HG02678 (cell line): ENCODE measurements at regions not wholly inside any gene's neighbourhood (a gene's known extent, or its start where the extent isn't known, plus 50 kb on each side); places are given as distances from the start of the nearest gene placed in this dataset.

ENCODE experiments used
- ATAC-seq: cut with Tn5 transposase; IDR thresholded peaks from one replicate; pipeline ENCODE4 v1.9.1; 2021; ENCODE audit warnings: mild to moderate bottlenecking, moderate library complexity; ENCODE audit not compliant: unreplicated experiment

DNA sequence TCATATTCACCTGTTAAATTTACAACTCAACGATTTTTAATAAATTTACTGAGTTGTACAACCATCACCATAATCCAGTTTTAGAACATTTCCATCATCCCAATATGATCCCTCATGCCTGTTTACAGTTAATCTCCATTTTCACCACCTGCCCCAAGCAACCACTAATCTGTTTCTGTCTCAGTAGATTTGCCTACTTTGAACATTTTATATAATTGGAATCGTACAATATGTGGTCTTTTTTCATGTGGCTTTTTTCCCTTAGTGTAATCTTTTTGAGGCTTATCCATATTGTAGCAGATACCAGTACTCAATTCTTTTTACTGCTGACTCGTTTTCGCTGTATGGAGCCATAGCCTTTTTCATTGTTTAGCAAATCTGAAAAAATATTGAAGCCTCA, 123.3 kb upstream of the STT3B start:
- ATAC-seq: no peak

DNA sequence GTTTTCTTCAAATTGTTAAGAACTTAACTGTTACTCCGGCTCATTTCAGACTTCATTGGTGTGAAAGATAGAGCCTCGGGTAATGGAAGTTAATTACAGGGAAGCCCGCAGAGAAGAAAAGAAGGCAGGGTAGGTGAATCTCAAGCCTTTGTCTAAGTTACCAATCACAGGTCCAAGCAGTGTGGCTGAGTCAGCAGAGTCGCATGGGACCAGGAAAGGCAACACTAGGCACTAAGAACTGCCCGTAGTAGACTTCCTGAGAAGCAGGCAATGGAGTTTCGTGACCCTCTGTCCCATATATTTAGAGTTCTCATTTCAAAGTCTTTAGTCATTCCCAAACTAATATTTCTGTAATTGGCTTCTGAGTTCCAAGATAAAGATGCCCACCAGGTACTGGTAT, 122.9 kb upstream of the STT3B start:
- no peak for ATAC-seq

DNA sequence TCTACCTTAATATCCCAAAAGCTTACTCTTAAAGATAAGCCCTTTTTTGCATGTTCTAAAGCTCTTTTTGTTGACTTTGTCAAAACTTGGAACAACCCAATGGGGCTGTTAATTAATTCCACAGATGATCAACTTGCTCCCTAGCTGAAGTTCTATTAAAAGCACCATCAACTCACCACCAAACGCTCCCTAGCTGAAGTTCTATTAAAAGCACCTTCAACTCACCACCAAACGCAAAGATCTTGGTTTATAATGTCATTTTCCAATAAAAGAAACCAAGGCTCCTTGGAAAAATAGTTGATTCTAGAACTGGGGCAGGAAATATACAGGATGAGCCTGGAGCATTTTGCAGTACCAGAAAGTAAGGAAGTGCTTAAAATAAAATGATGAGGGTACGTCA, 122.3 kb upstream of the STT3B start:
- ATAC-seq: no peak

DNA sequence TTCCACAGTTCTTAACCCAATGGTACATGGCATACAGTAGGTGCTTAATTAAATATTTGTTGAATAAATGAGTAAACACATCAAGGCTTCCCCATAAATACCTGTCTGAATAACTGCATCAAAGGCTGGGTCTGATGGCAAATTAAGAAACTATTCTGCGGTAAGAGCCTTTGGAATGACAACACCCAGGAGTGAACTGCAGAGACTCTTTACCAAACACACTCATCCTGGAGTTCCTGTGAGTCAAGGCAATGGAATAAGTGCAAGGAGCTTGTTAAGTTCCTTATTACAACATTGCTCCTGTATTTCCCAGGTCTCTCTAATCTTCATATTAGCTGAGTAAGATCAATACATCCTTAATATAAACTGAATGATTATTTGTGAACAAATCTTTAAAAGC, 119.9 kb upstream of the STT3B start:
- ATAC-seq: no peak

DNA sequence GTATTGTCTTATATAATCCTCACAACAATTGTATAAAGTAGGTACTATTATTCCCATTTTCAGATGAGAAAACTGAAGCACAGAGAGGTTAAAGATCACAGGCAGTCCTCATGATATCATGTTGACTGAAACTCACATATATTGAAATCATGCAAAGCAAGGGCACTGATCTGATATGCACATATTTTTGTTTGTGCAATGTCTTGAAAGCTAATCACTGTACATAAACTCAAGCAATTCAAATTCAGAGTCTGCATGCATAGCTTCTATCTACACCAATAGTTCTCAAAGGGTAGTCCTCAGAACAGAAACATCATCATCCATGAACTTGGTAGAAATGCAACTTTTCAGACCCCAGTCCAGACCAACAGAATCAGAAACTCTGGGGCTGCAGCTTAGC, 119.2 kb upstream of the STT3B start:
- ATAC-seq: no peak

DNA sequence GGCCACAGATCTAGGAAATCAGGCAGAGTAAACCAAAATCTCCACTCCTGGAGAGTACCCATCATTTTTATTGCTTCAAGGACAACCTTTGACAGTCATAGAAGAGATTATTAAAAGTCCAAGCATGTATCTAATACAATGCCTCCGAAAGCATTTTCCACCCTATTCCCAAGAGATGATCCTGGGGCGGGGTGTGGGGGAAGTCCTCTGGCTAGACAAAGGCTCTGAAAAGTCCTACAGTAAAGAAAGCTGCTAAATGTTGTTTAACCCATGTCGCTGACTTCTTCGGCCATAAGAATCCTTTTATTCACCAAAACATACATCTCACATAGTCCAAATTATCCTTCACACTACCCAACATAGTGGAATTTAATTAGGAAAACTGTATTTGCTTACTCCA, 115.7 kb upstream of the STT3B start:
- ATAC-seq: no peak

DNA sequence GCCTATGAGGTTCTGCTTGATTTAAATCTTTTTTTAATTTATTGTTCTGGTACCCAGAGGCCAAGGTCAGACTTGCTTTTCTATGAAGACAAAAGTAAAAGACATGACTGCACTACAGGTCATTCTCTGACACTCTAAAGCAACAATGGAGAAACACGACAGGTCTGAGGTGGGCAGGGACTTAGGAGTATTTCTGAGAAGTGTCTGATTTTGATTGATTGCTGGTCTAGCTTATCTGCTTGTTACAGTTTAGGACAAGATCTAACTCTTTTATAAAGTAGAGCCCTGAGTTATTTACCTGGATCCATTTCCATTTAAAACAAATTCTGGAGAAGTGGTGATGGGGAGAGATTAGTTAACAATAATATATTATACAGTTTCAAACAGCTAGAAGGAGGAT, 115.2 kb upstream of the STT3B start:
- ATAC-seq: no peak

DNA sequence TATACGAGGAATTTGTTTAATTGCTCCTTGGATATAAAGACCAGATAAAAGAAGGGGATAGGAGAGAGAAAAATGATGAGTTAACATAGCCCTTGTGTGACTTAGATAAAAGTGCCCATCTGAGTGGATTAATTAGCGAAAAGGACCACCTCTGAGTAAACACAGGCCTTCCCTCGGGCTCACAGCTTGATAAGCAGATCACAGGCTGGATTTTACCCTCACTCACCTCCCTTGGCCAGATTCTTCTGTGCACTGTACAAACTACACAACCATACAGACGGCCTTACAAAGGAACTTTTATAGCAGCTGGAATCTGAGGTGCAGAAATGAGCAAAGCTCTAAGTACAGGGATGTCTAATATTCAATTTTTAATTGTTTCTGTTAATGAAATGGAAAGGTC, 112.4 kb upstream of the STT3B start:
- no peak for ATAC-seq

DNA sequence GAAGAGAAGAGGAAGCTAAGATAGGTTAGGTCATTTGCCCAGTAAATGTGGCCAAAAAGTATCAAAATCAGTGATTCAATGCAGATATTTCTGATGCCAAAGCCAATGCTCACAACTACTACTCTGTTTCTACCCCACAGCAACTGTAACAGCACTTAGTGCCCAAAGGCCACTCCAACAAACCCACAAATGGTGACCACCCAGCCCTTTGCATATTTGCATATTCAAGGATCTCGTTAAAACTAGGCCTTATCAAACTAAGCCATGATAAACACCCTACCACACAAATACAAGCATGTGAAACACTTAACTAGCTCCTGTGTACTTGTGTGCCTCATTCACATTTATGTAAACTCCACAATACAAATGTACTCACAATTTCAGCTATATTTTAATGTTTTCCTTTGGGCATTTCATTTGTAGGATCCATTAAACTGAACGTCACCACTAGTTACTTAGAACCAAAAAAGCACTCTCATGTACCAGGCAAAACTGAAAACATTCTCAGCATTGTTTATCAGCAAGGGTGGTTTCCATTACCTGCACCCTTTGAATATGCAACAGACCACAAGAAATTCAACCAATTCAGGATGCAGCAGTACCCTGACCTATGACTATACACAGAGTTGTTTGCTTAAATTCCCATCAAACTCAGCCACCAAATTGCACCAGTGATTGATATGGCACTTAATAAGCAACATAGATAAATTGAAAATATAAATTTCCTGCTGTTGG, 111.2 kb upstream of the STT3B start:
- ATAC-seq: peak; percentile 60

DNA sequence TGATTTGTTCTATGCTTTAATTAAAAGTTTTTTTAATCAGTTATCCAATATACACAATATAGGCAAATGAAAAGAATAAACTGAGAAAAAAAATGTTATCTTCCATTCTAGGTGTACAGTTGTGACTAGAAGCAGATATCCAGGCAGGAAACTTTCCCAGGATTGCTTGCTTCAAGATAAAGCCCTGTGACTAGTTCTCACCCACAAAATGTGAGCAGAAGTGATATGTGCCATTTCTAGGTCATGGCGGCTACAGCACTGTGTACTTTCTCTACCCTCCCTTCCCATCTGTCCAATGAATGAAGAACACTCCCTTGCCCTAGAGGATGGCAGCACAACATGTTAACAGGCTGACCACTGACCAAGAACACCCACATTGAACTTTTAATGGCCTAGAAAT, 110.5 kb upstream of the STT3B start:
- no peak for ATAC-seq

DNA sequence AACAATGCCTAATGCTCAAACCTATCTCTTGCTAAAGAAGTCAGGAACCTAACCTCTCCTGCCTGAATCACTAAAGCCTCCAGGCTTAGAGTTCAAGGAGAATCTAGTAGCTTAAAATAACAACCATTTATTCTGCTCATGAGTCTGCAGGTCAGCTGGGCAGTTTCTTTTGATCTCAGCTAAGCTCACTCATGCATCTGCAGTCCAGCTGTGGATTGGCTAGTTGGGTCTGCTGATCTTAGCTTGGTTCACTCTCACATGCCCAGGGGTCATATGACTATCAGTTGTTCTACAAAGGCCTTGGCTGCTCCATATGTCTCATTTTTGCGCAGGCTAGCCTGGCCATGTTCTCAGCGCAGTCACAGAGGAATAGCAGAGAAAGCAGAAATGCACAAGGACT, 109.2 kb upstream of the STT3B start:
- ATAC-seq: no peak

DNA sequence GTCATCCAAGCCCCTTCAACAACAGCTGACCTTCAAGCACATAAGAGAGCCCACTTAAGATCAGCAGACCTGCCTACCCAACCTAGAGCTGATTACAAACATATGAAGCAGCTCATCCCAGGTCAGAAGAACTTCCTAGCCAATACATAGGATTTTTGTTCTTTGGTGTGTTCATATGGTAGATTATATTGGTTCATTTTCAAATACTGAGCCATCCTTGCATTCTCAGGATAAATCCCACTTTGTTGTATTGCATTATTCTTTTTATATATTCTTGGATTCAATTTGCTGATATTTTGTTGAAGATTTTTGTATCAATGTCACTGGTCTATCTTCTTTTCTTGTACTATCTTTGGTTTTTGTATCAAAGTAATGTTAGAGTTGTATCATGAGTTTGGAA, 107.3 kb upstream of the STT3B start:
- no peak for ATAC-seq

DNA sequence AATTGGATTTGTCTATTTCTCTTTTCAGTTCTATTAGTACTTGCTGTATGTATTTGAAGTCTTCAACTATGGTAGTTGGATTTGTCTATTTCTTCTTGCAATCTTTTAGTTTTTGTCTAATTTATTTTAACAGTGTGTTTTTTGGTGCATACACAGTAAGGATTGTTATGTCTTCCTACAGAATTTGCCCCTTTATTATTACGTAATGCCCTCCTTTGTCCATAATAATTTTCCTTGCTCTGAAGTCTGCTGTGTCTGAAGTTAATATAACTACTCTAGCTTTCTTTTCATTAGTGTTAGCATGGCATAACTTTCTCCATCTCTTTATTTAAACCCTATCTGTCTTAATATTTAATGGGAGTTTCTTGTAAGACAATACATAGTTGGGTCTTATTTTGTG, 105.1 kb upstream of the STT3B start:
- no peak for ATAC-seq

DNA sequence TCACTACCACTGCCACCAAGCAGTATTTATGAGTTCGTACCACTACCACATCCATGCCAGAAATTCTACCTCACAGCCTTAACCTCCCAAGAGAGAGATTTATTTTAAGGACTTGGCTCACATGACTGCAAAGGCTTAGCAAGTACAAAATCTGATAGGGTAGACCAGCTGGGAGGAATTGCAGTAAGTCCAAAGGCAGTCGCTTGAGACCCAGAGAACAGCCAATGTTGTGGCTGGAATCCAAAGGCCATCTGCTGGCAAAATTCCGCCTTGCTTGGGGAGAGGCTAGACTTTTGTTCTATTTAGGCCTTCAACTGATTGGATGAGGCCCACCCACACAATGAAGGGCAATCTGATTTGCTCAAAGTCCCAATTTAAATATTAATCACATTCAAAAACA, 101.4 kb upstream of the STT3B start:
- ATAC-seq: no peak

DNA sequence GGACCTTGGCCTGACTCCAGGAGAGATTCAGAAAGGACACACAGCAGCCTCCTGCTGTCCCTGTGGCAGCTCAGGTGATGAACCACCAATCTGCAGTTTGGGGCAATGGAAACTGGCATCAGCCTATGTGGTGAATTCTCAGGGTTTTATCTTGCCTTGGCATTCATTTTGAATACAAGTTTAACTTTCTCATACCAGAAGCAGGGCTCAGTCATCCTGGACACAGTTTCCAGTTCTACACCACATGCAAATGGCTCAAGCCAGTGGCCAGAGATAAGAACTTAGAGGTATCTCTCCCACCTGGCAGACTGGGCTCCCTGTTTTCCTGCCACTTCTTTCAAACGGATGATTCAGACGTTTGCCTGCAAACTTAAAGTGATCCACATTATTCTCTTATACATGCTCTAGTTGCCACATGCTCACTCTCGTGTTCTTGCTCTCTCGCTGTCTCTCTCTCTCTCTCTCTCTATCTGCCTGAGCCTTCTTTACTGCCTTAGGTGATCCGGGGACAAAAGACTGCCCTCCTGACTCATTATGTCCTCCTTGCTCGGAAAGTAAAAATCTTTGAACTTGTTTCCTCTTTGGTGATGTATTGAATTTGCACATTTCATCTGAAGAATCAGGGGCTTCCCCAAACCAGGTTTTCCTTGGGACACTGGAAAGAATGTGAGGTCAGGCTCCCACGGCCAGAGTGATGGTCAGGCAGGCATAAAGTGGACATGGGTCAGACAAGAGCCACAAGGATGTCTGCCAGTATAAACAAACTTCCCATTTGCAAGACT, 99.6 kb upstream of the STT3B start:
- no peak for ATAC-seq

DNA sequence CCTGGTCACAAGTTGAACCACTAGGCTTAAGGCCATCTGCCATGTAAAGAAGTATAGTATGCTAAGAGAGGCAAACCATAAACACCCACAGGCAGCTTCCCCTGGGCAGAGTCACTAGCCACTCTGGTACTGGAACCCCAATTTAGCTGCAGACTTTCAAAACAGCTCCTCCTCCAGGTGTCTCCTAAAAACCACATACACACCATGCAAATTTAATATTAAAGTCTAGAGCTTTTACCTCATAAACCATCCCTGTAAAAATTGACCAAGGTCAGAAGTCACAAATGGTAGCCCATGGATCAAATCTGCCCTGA, 99.1 kb upstream of the STT3B start:
- no peak for ATAC-seq

DNA sequence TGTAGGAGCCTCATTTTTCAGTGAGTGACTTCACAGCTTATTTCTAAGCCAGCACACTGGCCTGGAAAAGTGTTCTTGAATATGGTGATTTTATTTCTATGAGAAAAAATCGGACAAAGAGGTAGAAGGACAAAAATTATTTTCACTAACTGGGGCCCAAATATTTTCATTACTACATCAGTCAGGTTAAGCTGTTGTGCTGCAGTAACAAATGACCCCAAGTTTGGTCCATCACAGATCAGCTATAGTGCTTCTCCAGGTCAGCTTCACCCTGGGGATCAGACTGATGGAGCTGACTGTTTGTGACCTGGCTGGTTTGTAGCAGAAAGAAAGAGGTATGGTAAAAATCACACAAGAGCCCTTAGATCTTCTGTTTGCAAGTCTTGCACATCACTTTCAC, 97.9 kb upstream of the STT3B start:
- no peak for ATAC-seq

DNA sequence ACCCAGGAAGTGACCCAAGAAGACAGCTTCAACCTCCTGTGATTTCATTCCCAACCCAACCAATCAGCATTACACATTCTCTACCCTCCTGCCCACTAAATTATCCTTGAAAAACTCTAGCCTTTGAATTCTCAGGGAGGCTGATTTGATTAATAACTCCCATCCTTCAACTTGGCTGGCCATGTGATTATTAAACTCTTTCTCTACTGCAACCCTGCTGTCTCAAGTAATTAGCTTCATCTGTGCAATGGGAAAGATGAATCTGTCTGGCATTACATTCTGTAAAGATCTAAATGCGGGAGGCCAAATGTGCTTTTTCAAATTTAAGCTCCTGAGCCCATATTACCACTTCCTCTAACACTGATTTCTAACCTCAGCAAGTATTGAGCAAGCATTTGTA, 95.9 kb upstream of the STT3B start:
- ATAC-seq: no peak

DNA sequence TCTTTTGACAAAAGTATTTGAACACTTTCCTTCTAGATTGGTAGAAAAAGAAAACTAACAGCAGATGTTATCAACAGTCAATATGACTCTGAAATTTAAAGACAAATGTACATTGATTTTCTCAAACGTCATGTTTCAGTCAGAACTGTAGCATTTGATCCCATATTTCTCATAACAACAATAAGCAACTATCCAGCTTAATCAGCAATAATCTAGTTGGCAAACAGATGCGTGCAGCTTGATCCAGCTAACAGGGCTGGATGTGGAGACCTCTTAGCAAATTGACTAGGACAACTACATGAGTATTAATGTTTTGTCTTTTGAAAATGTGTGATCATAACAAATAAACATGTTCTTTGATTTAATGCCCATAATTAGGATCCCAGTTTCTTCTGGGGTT, 94.0 kb upstream of the STT3B start:
- ATAC-seq: no peak

DNA sequence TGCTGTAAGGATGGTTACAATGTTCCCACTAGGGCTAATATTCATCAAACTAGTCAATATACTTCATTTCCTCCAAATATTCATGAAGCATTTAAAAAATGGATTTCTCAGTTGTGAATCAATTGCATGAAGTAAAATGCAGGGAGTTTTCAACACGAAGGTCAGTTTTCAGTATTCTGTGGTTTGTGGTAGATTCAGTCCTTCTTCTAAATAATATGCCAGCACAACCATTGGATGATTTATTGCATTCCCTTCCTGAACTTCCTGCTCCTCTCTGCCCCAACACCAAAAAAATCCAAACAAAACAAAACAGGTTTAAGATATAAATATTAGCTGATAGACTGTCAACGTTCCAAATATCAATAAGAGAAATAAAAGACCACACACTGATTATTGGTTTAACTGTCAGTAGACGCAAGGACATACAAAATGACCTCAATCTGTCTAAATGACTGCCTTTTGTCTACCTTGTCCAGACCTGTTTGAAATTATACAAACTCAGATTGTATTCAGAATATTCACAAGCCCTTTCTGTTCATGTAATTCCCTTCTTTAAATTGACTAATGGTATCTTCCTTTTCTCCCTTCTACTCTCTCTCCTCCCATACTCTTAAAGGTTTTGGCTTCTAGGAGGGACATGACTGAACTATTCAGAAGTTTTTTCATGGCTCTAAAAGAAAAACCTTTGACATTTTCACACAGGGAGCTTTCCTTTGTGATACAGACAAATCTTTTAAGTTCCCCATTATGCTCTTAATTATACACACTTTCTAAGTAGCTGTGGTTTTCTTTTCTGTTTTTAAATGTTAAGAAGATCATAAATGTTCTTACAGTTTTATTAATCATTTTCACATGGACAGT, 92.6 kb upstream of the STT3B start:
- no peak for ATAC-seq

DNA sequence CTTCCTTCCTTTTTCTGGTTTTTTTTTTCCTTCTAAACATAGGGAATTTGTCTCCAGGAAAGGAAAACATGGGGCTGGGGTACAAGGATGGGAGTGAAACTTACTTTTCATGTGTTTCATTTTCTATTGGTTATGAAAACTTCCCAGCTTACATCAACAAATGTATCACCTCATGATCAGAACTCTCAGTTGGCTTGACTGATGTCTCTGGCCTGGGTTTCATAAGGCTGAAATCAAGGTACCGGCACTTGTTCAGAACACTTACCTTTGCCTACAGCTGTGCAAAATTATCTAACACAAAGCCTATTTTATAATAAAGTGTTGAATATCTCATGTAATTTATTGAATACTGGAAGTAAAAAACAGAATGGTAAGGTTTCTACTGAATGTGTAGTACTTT, 91.8 kb upstream of the STT3B start:
- no peak for ATAC-seq

DNA sequence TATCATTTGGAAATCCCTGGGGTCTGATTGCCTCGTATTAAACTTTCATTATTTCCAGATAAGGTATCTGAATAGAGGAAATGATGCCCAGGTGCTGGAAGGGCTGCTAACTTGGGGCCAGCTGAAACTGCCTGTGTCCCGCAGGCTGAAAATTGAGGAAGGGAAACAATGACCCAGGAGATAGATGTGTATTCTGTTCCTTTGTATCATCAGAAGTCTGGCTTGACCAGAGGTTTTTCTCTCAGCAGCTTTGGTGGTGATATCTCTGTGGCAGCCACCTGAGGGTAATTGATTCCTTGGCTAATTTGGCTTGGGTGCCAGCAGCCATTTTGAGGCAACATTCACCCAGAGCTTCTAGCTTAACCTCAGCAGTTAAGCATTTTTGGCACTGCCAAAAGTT, 90.0 kb upstream of the STT3B start:
- no peak for ATAC-seq
